ENCODE measurements at regions not wholly inside any gene's neighbourhood (a gene's known extent, or its start where the extent isn't known, plus 50 kb on each side); places are given as distances from the start of the nearest gene placed in this dataset.

DNA sequence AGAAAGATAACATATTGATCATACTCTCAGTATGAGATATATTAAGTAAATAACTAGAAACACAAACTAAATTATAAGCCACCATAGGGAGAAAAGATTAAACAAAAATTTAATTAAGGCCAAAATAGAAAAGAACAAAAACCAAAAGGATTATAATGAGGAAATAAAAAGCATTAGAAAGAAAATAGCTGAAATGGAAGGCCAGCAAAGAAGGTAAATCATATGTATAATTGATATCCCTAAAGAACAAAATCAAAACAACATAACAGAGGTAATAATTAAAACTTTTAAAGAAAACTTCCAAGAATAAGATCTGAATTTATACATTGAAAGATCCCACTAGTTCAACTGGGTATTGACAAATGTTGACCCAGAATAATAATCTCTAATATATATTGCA is 453.0 kb downstream of the LRRIQ3 start:
- Histone ChIP-seq H4K20me1 (ENCODE audit: low read depth, low read length) (no peaks in the 10 kb centered on the region), H3K4me3 (ENCODE audit: insufficient read depth, low read length, poor library complexity, severe bottlenecking) (no peak overlapping the region), H3K9me3 (ENCODE audit: insufficient read depth, low read length) (no peaks in the 10 kb centered on the region), H3K27me3 (ENCODE audit: low read length) (no peaks in the 10 kb centered on the region), H3K79me2 (ENCODE audit: insufficient read depth, low read length) (no peaks in the 10 kb centered on the region), H3K36me3 (ENCODE audit: low read length) (no peaks in the 10 kb centered on the region), H2AFZ (ENCODE audit: low read depth, low read length, severe bottlenecking) (no peak overlapping the region), H3F3A (ENCODE audit: insufficient read depth) (no peaks in the 10 kb centered on the region), H3K4me2 (ENCODE audit: low read depth, low read length, poor library complexity, severe bottlenecking) (no peak overlapping the region), H3K9ac (ENCODE audit: low read length) (no peak overlapping the region), H3K9me2 (replicated peaks; ENCODE audit: insufficient read depth, low read length) (no peaks in the 10 kb centered on the region), H3K27ac (ENCODE audit: low read depth, low read length) (no peak overlapping the region)
- TF ChIP-seq EZH2phosphoT487 (conservative IDR thresholded peaks at IDR 0.05; ENCODE audit: low read length), result no peak
- TF ChIP-seq, protein P1, sequence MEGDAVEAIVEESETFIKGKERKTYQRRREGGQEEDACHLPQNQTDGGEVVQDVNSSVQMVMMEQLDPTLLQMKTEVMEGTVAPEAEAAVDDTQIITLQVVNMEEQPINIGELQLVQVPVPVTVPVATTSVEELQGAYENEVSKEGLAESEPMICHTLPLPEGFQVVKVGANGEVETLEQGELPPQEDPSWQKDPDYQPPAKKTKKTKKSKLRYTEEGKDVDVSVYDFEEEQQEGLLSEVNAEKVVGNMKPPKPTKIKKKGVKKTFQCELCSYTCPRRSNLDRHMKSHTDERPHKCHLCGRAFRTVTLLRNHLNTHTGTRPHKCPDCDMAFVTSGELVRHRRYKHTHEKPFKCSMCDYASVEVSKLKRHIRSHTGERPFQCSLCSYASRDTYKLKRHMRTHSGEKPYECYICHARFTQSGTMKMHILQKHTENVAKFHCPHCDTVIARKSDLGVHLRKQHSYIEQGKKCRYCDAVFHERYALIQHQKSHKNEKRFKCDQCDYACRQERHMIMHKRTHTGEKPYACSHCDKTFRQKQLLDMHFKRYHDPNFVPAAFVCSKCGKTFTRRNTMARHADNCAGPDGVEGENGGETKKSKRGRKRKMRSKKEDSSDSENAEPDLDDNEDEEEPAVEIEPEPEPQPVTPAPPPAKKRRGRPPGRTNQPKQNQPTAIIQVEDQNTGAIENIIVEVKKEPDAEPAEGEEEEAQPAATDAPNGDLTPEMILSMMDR (IDR thresholded peaks at IDR 0.05; ENCODE audit: insufficient read depth, low read length, poor library complexity, severe bottlenecking), result no peak

DNA sequence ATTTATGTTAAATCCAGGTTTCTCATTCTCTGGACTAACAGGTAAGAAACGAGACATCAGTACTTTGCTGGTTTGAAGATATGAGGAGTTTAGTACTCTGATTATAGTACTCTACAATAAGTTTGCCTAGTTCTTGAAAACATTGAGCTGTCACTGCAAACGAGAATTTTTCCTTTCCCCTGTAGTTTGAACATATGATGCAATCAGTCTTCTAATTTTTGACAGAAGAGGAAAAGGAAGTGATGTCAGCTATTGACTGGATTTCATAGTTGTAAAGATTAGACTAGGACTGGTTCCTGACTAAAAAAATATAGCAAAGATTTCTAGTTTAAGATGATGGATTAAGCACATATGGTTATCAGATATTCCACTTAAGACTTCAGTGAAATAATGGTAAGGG is 461.9 kb downstream of the LRRIQ3 start:
- Histone ChIP-seq H3K4me2 (ENCODE audit: low read depth, low read length, poor library complexity, severe bottlenecking) (no peak overlapping the region), H3K9me2 (replicated peaks; ENCODE audit: insufficient read depth, low read length) (no peaks in the 10 kb centered on the region), H4K20me1 (ENCODE audit: low read depth, low read length) (no peaks in the 10 kb centered on the region), H3F3A (ENCODE audit: insufficient read depth) (no peaks in the 10 kb centered on the region), H2AFZ (ENCODE audit: low read depth, low read length, severe bottlenecking) (no peak overlapping the region), H3K79me2 (ENCODE audit: insufficient read depth, low read length) (no peaks in the 10 kb centered on the region), H3K9ac (ENCODE audit: low read length) (no peak overlapping the region), H3K27me3 (ENCODE audit: low read length) (no peaks in the 10 kb centered on the region), H3K9me3 (ENCODE audit: insufficient read depth, low read length) (no peaks in the 10 kb centered on the region), H3K4me3 (ENCODE audit: insufficient read depth, low read length, poor library complexity, severe bottlenecking) (no peak overlapping the region), H3K36me3 (ENCODE audit: low read length) (no peaks in the 10 kb centered on the region), H3K27ac (ENCODE audit: low read depth, low read length) (no peak overlapping the region)
- TF ChIP-seq, protein P1 (IDR thresholded peaks at IDR 0.05; ENCODE audit: insufficient read depth, low read length, poor library complexity, severe bottlenecking), result no peak
- no peak for TF ChIP-seq EZH2phosphoT487 (conservative IDR thresholded peaks at IDR 0.05; ENCODE audit: low read length)

DNA sequence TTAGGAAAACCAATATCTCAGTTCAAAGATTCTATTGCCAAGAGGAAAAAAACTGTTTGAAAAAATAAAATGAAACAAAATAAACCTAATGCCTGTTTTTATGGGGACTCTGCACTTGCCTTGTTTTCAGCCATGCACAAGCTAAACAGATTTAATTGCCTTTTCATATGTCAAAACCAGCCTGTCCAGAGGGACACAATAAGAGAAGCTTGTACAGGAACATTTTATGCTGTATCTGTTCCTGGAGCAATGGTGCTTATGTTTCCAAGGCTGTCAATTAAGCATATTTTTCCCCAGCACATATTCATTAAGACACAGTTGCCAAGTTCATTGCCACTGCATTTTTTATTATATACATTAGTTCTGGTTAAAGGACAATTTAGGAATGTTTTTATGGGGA is 470.9 kb downstream of the LRRIQ3 start:
- Histone ChIP-seq H3K27me3 (ENCODE audit: low read length) (no peaks in the 10 kb centered on the region), H3K9me2 (replicated peaks; ENCODE audit: insufficient read depth, low read length) (no peaks in the 10 kb centered on the region), H3K36me3 (ENCODE audit: low read length) (no peaks in the 10 kb centered on the region), H3K4me2 (ENCODE audit: low read depth, low read length, poor library complexity, severe bottlenecking) (no peak overlapping the region), H4K20me1 (ENCODE audit: low read depth, low read length) (no peaks in the 10 kb centered on the region), H3K9ac (ENCODE audit: low read length) (no peak overlapping the region), H3F3A (ENCODE audit: insufficient read depth) (no peaks in the 10 kb centered on the region), H2AFZ (ENCODE audit: low read depth, low read length, severe bottlenecking) (no peak overlapping the region), H3K9me3 (ENCODE audit: insufficient read depth, low read length) (no peaks in the 10 kb centered on the region), H3K4me3 (ENCODE audit: insufficient read depth, low read length, poor library complexity, severe bottlenecking) (no peak overlapping the region), H3K27ac (ENCODE audit: low read depth, low read length) (no peak overlapping the region), H3K79me2 (ENCODE audit: insufficient read depth, low read length) (no peaks in the 10 kb centered on the region)
- no peak for TF ChIP-seq EZH2phosphoT487 (conservative IDR thresholded peaks at IDR 0.05; ENCODE audit: low read length)
- TF ChIP-seq, protein P1 (IDR thresholded peaks at IDR 0.05; ENCODE audit: insufficient read depth, low read length, poor library complexity, severe bottlenecking), result no peak
